CD8-positive, alpha-beta memory T cell (primary cell): ENCODE measurements at regions not wholly inside any gene's neighbourhood (a gene's known extent, or its start where the extent isn't known, plus 50 kb on each side); places are given as distances from the start of the nearest gene placed in this dataset.

Experiments
- CTCF ChIA-PET: fragments of 350-600 bp; sonication (Branson Sonifier 250); formaldehyde crosslinking; loops from one replicate; lab custom pipeline; 2021; ENCODE audit warnings: antibody characterized with exemption; lab: Charles Lee
- POLR2A ChIA-PET: fragments of 350-600 bp; sonication (Branson Sonifier 250); formaldehyde crosslinking; loops from one replicate; lab custom pipeline; 2021; ENCODE audit warnings: antibody characterized with exemption; lab: Charles Lee
- DNase-seq, 5 donors: peaks; one replicate each; pipeline versions ENCODE4 v3.0.0 to v3.0.0-alpha.2; 2020 to 2022; ENCODE audit warnings: mixed read lengths in 1 of 5
- H3K27ac ChIP-seq: one replicate; pipeline ENCODE4 v1.7.0; 2013; ENCODE audit warnings: low read depth, mild to moderate bottlenecking, low read length, moderate library complexity
- H3K27me3 ChIP-seq: 2 replicates; pipeline ENCODE4 v1.7.0; 2013; ENCODE audit warnings: low read length, mild to moderate bottlenecking; ENCODE audit not compliant: insufficient read depth, poor library complexity, severe bottlenecking
- H3K36me3 ChIP-seq: 2 replicates; pipeline ENCODE4 v1.7.0; 2013; ENCODE audit warnings: mild to moderate bottlenecking, low read length, moderate library complexity; ENCODE audit not compliant: insufficient read depth
- H3K4me1 ChIP-seq: 2 replicates; pipeline ENCODE4 v1.7.0; 2013; ENCODE audit warnings: mild to moderate bottlenecking, low read length, moderate library complexity; ENCODE audit not compliant: insufficient read depth
- H3K4me3 ChIP-seq: 2 replicates; pipeline ENCODE4 v1.7.0; 2013; ENCODE audit warnings: mild to moderate bottlenecking, low read length
- H3K9me3 ChIP-seq: 2 replicates; pipeline ENCODE4 v1.7.0; 2013; ENCODE audit warnings: mild to moderate bottlenecking, low read length
- H3K27ac Mint-ChIP-seq, 8 donors: one replicate each; pipeline ENCODE4 v1.8.0; 2020 to 2021; ENCODE audit warnings: mixed read lengths in 8 of 8, mild to moderate bottlenecking in 6 of 8, inconsistent platforms in 3 of 8, moderate library complexity in 3 of 8
- H3K27me3 Mint-ChIP-seq, 2 donors: one replicate each; pipeline ENCODE4 v1.8.0; 2020 to 2021; ENCODE audit warnings: mixed read lengths in 2 of 2, mild to moderate bottlenecking in 1 of 2, moderate library complexity in 1 of 2
- H3K36me3 Mint-ChIP-seq, 3 donors: one replicate each; pipeline ENCODE4 v1.8.0; 2020 to 2021; ENCODE audit warnings: mixed read lengths in 3 of 3, inconsistent platforms in 1 of 3, mild to moderate bottlenecking in 1 of 3
- H3K4me1 Mint-ChIP-seq, 3 donors: one replicate each; pipeline ENCODE4 v1.8.0; 2020 to 2021; ENCODE audit warnings: mixed read lengths in 3 of 3, inconsistent platforms in 1 of 3, mild to moderate bottlenecking in 1 of 3
- H3K4me3 Mint-ChIP-seq, 7 donors: one replicate each; pipeline ENCODE4 v1.8.0; 2020 to 2021; ENCODE audit warnings: mixed read lengths in 7 of 7, mild to moderate bottlenecking in 6 of 7, moderate library complexity in 4 of 7, inconsistent platforms in 2 of 7
- H3K9me3 Mint-ChIP-seq, 5 donors: one replicate each; pipeline ENCODE4 v1.8.0; 2020 to 2022; ENCODE audit warnings: mixed read lengths in 5 of 5, mild to moderate bottlenecking in 3 of 5, moderate library complexity in 2 of 5, inconsistent platforms in 1 of 5

DNA sequence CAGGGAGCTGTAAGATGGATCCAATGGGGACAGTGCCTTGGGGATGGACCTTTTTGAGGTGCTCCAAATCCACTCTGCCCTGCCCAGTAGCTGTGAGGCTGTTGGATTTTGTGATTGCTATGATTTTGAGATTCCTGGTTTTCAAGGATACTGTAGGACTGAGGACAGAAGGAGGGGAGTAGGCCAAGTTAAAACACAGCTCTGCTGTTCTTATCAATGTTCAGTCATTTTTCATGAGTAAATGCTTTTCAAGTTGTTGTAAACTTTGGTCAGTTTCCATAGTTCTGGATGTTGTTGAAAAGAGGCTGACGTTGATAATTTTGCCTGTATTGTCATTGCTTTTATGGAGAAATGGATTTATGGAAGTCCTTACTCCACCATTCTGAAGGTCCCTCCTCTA lies 361.2 kb downstream of the ZNF516 start:
- peaks cover 0 to 4% of the 10 kb centered on the region in 2 donors for H3K27me3 Mint-ChIP-seq
- Histone ChIP-seq H3K9me3 (no peaks in the 10 kb centered on the region), H3K27me3 (no peaks in the 10 kb centered on the region), H3K4me3 (no peak overlapping the region), H3K36me3 (no peaks in the 10 kb centered on the region), H3K27ac (no peak overlapping the region), H3K4me1 (no peaks in the 10 kb centered on the region)
- POLR2A ChIA-PET: no interaction called here
- H3K36me3 Mint-ChIP-seq: no peaks in the 10 kb centered on the region
- H3K27ac Mint-ChIP-seq: no peak overlapping the region
- H3K4me1 Mint-ChIP-seq: no peaks in the 10 kb centered on the region
- no peak overlapping the region for H3K4me3 Mint-ChIP-seq
- peaks cover 0 to 11% (median 5%) of the 10 kb centered on the region in 5 donors for H3K9me3 Mint-ChIP-seq
- CTCF ChIA-PET: no interaction called here
- DNase-seq: no peak

DNA sequence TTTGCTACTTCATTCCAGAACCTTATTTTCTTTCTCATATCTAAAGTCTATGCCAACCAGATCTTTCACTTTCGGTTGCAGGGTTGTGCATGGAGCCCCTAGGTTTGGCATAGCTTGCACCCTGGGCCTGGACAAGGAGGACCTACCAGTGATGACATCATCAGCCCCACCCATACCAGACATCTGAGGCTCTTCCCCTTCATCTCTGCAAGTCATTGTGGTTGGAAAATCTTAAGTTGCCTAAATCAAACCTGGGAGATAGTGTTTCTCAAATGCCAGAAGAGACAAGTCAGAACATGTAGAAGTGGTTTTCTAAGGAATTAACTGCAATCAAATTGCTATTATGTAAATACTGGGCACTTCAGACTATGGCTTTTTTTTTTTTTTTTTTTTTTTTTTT lies 363.3 kb downstream of the ZNF516 start:
- Histone ChIP-seq H3K36me3 (no peaks in the 10 kb centered on the region), H3K4me3 (no peak overlapping the region), H3K9me3 (no peaks in the 10 kb centered on the region), H3K27ac (no peak overlapping the region), H3K27me3 (no peaks in the 10 kb centered on the region), H3K4me1 (no peaks in the 10 kb centered on the region)
- Mint-ChIP-seq H3K4me1 (no peaks in the 10 kb centered on the region), H3K27ac (no peak overlapping the region), H3K4me3 (no peak overlapping the region), H3K36me3 (no peaks in the 10 kb centered on the region), H3K27me3 (peaks cover 0 to 4% of the 10 kb centered on the region in 2 donors), H3K9me3 (peaks cover 0 to 11% (median 4%) of the 10 kb centered on the region in 5 donors)
- no peak for DNase-seq
- CTCF ChIA-PET: no interaction called here
- POLR2A ChIA-PET: no interaction called here

DNA sequence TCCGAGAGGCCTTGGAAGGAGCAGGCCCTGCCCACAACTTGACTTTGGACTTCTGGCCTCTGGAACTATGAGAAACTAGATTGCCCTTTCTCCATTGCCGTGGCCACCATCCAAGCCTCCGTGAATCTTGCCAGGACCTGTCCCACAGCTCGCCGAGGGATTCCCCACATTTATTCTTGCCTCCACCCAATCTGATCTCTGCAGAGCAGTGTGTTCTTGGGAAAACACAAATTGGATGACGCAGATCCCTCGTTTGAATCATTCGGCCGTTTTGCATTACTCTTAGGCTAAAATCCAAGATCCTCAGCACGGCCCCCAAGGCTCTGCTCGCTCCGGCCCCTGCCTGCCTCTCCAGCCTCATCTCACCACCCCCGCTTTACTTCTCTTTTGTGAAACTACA lies 364.2 kb downstream of the ZNF516 start:
- Mint-ChIP-seq H3K27ac (peak overlapping the region in 1 of 8 donors; percentile 82), H3K27me3 (peaks cover 0 to 4% of the 10 kb centered on the region in 2 donors), H3K4me3 (no peak overlapping the region), H3K36me3 (no peaks in the 10 kb centered on the region), H3K4me1 (no peaks in the 10 kb centered on the region), H3K9me3 (peaks cover 0 to 11% (median 3%) of the 10 kb centered on the region in 5 donors)
- no peak for DNase-seq
- ChIA-PET CTCF (no interaction called here), POLR2A (no interaction called here)
- H3K27me3 ChIP-seq: no peaks in the 10 kb centered on the region
- H3K4me1 ChIP-seq: no peaks in the 10 kb centered on the region
- H3K27ac ChIP-seq: no peak overlapping the region
- no peak overlapping the region for H3K4me3 ChIP-seq
- no peaks in the 10 kb centered on the region for H3K36me3 ChIP-seq
- no peaks in the 10 kb centered on the region for H3K9me3 ChIP-seq

DNA sequence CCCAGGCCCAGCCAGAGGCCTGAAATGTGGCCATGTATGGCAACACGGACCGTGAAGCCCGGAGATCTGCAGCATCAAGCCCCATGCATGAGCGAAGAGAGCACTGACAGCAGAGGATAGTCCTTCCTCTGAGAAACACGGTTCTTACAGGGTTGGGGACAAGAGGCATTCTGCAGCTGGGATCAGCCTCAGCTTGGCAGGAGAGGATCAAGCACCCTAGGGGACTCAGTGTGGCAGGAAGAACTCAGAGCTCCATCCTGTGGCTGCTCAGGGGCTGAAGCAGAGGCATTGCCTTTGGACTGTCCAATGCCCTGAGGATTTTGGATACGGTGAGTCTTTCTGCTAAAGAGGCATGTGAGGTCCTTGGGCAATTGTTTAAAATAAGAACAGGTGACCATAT lies 368.7 kb downstream of the ZNF516 start:
- H3K27ac Mint-ChIP-seq: no peak overlapping the region
- H3K27me3 Mint-ChIP-seq: no peaks in the 10 kb centered on the region
- H3K36me3 Mint-ChIP-seq: no peaks in the 10 kb centered on the region
- H3K27ac ChIP-seq: no peak overlapping the region
- H3K9me3 ChIP-seq: no peaks in the 10 kb centered on the region
- H3K9me3 Mint-ChIP-seq: peaks cover 0 to 4% (median under 1%) of the 10 kb centered on the region in 5 donors
- CTCF ChIA-PET: no interaction called here
- H3K36me3 ChIP-seq: no peaks in the 10 kb centered on the region
- no peaks in the 10 kb centered on the region for H3K27me3 ChIP-seq
- no peak overlapping the region for H3K4me3 Mint-ChIP-seq
- no peak overlapping the region for H3K4me3 ChIP-seq
- no peak for DNase-seq
- POLR2A ChIA-PET: no interaction called here
- no peaks in the 10 kb centered on the region for H3K4me1 Mint-ChIP-seq
- no peaks in the 10 kb centered on the region for H3K4me1 ChIP-seq

DNA sequence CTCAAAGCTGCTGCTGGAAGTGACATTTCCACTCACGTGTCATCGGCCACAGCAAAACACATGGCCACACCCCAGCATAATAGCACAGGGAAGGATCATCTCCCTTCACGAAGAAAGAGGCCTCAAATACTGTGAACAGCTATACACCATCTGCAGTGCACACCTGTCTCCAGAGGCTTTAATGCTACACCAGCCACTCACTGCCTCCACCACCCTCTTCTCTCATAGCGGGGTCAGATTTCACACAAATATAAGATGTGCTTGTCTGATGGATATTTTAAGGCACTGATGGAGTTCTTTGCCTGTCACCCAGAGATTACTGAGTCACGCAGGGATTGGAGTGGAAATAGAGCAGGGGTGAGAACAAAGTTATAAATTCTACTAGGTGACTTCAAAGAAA lies 374.0 kb downstream of the ZNF516 start:
- Mint-ChIP-seq H3K27me3 (no peaks in the 10 kb centered on the region), H3K36me3 (no peaks in the 10 kb centered on the region), H3K27ac (no peak overlapping the region), H3K4me3 (no peak overlapping the region), H3K9me3 (peaks cover 0 to 3% (median 0%) of the 10 kb centered on the region in 5 donors), H3K4me1 (no peaks in the 10 kb centered on the region)
- POLR2A ChIA-PET: no interaction called here
- H3K36me3 ChIP-seq: no peaks in the 10 kb centered on the region
- CTCF ChIA-PET: no interaction called here
- DNase-seq: no peak
- no peaks in the 10 kb centered on the region for H3K4me1 ChIP-seq
- H3K4me3 ChIP-seq: no peak overlapping the region
- no peak overlapping the region for H3K27ac ChIP-seq
- H3K9me3 ChIP-seq: no peaks in the 10 kb centered on the region
- H3K27me3 ChIP-seq: no peaks in the 10 kb centered on the region

DNA sequence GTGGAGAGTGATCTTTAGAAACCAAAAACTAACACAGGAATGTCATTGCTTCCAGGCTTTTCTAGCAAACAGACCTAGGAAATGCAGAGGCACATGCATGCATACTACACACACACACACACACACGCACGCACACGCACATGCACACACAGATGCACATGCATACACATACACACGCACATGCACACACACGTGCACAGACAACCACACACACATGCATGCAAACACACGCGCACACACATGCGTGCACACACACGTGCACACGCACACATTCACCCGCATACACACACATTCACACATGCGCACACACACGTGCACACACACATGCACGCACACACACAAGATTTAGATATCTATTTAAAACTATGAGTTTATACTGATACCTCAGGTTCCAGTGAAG lies 379.5 kb downstream of the ZNF516 start:
- no peak overlapping the region for H3K4me3 Mint-ChIP-seq
- H3K27me3 Mint-ChIP-seq: no peaks in the 10 kb centered on the region
- CTCF ChIA-PET: no interaction called here
- H3K36me3 Mint-ChIP-seq: no peaks in the 10 kb centered on the region
- no peaks in the 10 kb centered on the region for H3K9me3 ChIP-seq
- H3K4me3 ChIP-seq: no peak overlapping the region
- no peak overlapping the region for H3K27ac ChIP-seq
- POLR2A ChIA-PET: no interaction called here
- no peaks in the 10 kb centered on the region for H3K27me3 ChIP-seq
- no peaks in the 10 kb centered on the region for H3K4me1 ChIP-seq
- DNase-seq: no peak
- H3K9me3 Mint-ChIP-seq: peaks cover 0 to 3% (median 0%) of the 10 kb centered on the region in 5 donors
- H3K36me3 ChIP-seq: no peaks in the 10 kb centered on the region
- no peaks in the 10 kb centered on the region for H3K4me1 Mint-ChIP-seq
- no peak overlapping the region for H3K27ac Mint-ChIP-seq

DNA sequence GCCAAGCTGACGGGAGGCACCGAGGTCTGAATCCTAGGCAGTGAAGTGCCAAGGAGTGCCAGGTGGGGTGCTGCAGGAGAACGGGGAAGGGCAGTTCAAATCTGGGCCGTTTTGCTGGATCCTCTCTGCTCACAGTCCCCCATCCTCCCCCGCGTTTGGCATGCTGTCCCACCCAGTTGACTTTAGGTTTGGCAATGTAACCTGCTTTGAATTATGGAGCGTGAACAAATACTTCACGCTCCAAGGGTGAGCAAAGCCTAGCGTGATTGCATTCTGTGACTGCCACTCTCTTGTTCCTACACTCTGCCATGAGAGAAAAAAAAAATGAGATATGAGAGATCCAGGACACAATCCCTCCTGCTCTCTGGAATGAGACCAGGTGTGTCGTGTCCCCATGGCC lies 381.9 kb downstream of the ZNF516 start:
- CTCF ChIA-PET: no interaction called here
- Mint-ChIP-seq H3K27me3 (no peaks in the 10 kb centered on the region), H3K27ac (no peak overlapping the region), H3K4me1 (no peaks in the 10 kb centered on the region), H3K9me3 (peaks cover 0 to 5% (median 3%) of the 10 kb centered on the region in 5 donors), H3K4me3 (no peak overlapping the region), H3K36me3 (no peaks in the 10 kb centered on the region)
- Histone ChIP-seq H3K27me3 (no peaks in the 10 kb centered on the region), H3K4me3 (no peak overlapping the region), H3K4me1 (no peaks in the 10 kb centered on the region), H3K36me3 (no peaks in the 10 kb centered on the region), H3K9me3 (no peaks in the 10 kb centered on the region), H3K27ac (no peak overlapping the region)
- POLR2A ChIA-PET: no interaction called here
- DNase-seq: no peak

DNA sequence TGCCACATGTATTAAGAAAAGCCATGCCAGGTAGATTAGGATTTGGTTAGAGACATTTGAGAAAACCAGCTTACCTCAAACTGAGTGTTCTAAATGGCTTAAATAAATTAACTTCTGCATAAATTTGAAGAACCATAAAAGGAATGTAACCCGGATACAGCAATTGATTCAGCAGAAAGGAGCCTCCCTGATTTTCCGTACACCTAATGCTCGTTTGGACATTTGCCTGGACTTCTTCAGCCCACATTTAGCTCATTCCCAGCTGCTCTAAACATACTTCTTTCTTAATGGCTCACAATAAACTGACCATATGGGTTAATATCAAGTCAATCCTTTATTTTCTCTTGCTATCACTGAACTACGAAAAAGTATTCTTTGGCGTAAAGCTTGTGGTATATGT lies 392.4 kb downstream of the ZNF516 start:
- H3K27me3 Mint-ChIP-seq: no peaks in the 10 kb centered on the region
- H3K27me3 ChIP-seq: no peaks in the 10 kb centered on the region
- no peaks in the 10 kb centered on the region for H3K36me3 Mint-ChIP-seq
- no peak overlapping the region for H3K4me3 ChIP-seq
- H3K4me1 ChIP-seq: no peaks in the 10 kb centered on the region
- H3K27ac Mint-ChIP-seq: no peak overlapping the region
- no peak overlapping the region for H3K4me3 Mint-ChIP-seq
- CTCF ChIA-PET: no interaction called here
- H3K36me3 ChIP-seq: no peaks in the 10 kb centered on the region
- peaks cover 3 to 19% (median 14%) of the 10 kb centered on the region in 5 donors for H3K9me3 Mint-ChIP-seq
- DNase-seq: no peak
- H3K9me3 ChIP-seq: no peaks in the 10 kb centered on the region
- POLR2A ChIA-PET: no interaction called here
- H3K4me1 Mint-ChIP-seq: no peaks in the 10 kb centered on the region
- no peak overlapping the region for H3K27ac ChIP-seq

DNA sequence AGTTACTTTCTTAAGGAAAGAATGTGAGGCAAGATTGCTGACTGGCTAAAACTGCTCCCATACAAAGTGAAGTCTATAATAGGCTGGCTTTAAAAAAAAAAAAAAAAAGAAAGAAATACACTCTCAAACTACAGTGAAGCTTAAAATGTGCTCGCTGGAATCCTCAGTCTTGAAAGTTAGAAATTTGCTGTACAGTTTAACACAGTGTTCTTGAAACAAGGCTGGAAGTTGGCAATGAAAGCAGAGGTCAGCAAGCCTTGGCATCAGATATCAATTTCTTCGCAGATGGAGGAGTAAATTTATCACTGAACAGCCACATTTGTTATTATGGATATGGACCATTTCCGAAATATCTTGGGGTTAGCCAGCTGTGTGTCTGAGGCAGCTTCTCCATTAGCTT lies 392.9 kb downstream of the ZNF516 start:
- POLR2A ChIA-PET: no interaction called here
- no peak overlapping the region for H3K27ac ChIP-seq
- H3K4me3 Mint-ChIP-seq: no peak overlapping the region
- H3K4me3 ChIP-seq: no peak overlapping the region
- CTCF ChIA-PET: no interaction called here
- H3K4me1 ChIP-seq: no peaks in the 10 kb centered on the region
- DNase-seq: no peak
- H3K9me3 ChIP-seq: no peaks in the 10 kb centered on the region
- H3K4me1 Mint-ChIP-seq: no peaks in the 10 kb centered on the region
- no peaks in the 10 kb centered on the region for H3K27me3 ChIP-seq
- H3K9me3 Mint-ChIP-seq: peaks cover 3 to 19% (median 12%) of the 10 kb centered on the region in 5 donors
- no peak overlapping the region for H3K27ac Mint-ChIP-seq
- no peaks in the 10 kb centered on the region for H3K27me3 Mint-ChIP-seq
- H3K36me3 ChIP-seq: no peaks in the 10 kb centered on the region
- no peaks in the 10 kb centered on the region for H3K36me3 Mint-ChIP-seq
